Fibroblast of lung (primary cell): ENCODE measurements at regions not wholly inside any gene's neighbourhood (a gene's known extent, or its start where the extent isn't known, plus 50 kb on each side); places are given as distances from the start of the nearest gene placed in this dataset.

Experiments
- DNase-seq, 2 donors: peaks; one replicate each; pipeline versions ENCODE4 v3.0.0 to v3.0.0-alpha.2; 2010; ENCODE audit warnings: low read depth in 2 of 2
- H2AFZ ChIP-seq: 2 replicates; pipeline ENCODE4 v1.5.1; 2012; ENCODE audit warnings: low read length, control low read depth, inconsistent platforms
- H3K27ac ChIP-seq: 2 replicates; pipeline ENCODE4 v1.5.1; 2011; ENCODE audit warnings: low read length, control low read depth; ENCODE audit not compliant: insufficient read depth
- H3K27me3 ChIP-seq: 2 replicates; pipeline ENCODE4 v1.5.1; 2011; ENCODE audit warnings: mild to moderate bottlenecking, low read length; ENCODE audit not compliant: control insufficient read depth, insufficient read depth
- H3K36me3 ChIP-seq: 2 replicates; pipeline ENCODE4 v1.5.1; 2011; ENCODE audit warnings: low read length; ENCODE audit not compliant: control insufficient read depth, insufficient read depth
- H3K4me1 ChIP-seq: 2 replicates; pipeline ENCODE4 v1.5.1; 2011; ENCODE audit warnings: low read length; ENCODE audit not compliant: control insufficient read depth, insufficient read depth; ENCODE audit errors: extremely low read depth
- H3K4me2 ChIP-seq: 2 replicates; pipeline ENCODE4 v1.5.1; 2011; ENCODE audit warnings: low read length, control low read depth; ENCODE audit not compliant: insufficient read depth; ENCODE audit errors: extremely low read depth
- H3K4me3 ChIP-seq, 4 experiments: fragments of 200-600 bp in 1 of 4; sonication (generic) in 1 of 4; replicated peaks in 1 of 4; 2 replicates each; pipeline ENCODE4 v1.5.1; 2011 to 2016; ENCODE audit warnings: low read length in 4 of 4, low read depth in 3 of 4, mild to moderate bottlenecking in 3 of 4, control low read depth in 2 of 4, inconsistent platforms in 1 of 4, mixed read lengths in 1 of 4; ENCODE audit not compliant: insufficient read depth in 1 of 4; ENCODE audit errors: control extremely low read depth in 1 of 4
- H3K79me2 ChIP-seq: 2 replicates; pipeline ENCODE4 v1.5.1; 2012; ENCODE audit warnings: mild to moderate bottlenecking, low read length, inconsistent platforms; ENCODE audit not compliant: control insufficient read depth, insufficient read depth
- H3K9ac ChIP-seq: 2 replicates; pipeline ENCODE4 v1.5.1; 2011; ENCODE audit warnings: mild to moderate bottlenecking, low read length, control low read depth; ENCODE audit not compliant: insufficient read depth
- H3K9me3 ChIP-seq: 2 replicates; pipeline ENCODE4 v1.5.1; 2012; ENCODE audit warnings: low read depth, low read length; ENCODE audit not compliant: control insufficient read depth, insufficient read depth
- H4K20me1 ChIP-seq: 2 replicates; pipeline ENCODE4 v1.5.1; 2011; ENCODE audit warnings: low read length; ENCODE audit not compliant: control insufficient read depth, insufficient read depth; ENCODE audit errors: extremely low read depth
- CTCF ChIP-seq, 2 donors: IDR thresholded peaks in 1 of 2; conservative IDR thresholded peaks in 1 of 2; 1 replicate in 1 of 2; 2 replicates in 1 of 2; pipeline ENCODE4 v1.5.1; 2011 to 2012; ENCODE audit warnings: low read length in 2 of 2, control low read depth in 1 of 2, inconsistent platforms in 1 of 2, low read depth in 1 of 2, mild to moderate bottlenecking in 1 of 2
- EZH2 ChIP-seq: IDR thresholded peaks from 2 replicates; pipeline ENCODE4 v1.5.1; 2012; ENCODE audit warnings: low read length, control low read depth, mild to moderate bottlenecking; ENCODE audit errors: missing control alignments

- Histone ChIP-seq H3K36me3 (no peaks in the 10 kb centered on the region), H3K4me3 (no peak overlapping the region), H3K9me3 (no peaks in the 10 kb centered on the region), H4K20me1 (no peaks in the 10 kb centered on the region), H3K4me2 (no peak overlapping the region), H3K27me3 (no peaks in the 10 kb centered on the region), H3K27ac (no peak overlapping the region), H3K79me2 (no peaks in the 10 kb centered on the region), H3K9ac (no peak overlapping the region), H2AFZ (no peak overlapping the region), H3K4me1 (no peaks in the 10 kb centered on the region)
- TF ChIP-seq EZH2, result no peak
- peak; percentile 19 to 51 for TF ChIP-seq CTCF (conservative IDR thresholded peaks at IDR 0.05 in 1 of 2, IDR thresholded peaks at IDR 0.05 in 1 of 2; ENCODE audit: low read depth in 1 of 2, low read length in 2 of 2)
- no peak for DNase-seq
Measured at GRCh38 chrX:39152106-39152649, 350.9 kb downstream of the MID1IP1 start.

GRCh38 chrX:39156051-39156450, 354.8 kb downstream of the MID1IP1 start:
- no peak overlapping the region for H2AFZ ChIP-seq
- H3K9me3 ChIP-seq, result no peaks in the 10 kb centered on the region
- H3K27ac ChIP-seq, result no peak overlapping the region
- H3K79me2 ChIP-seq, result no peaks in the 10 kb centered on the region
- no peaks in the 10 kb centered on the region for H3K4me1 ChIP-seq
- no peak overlapping the region for H3K4me3 ChIP-seq
- no peaks in the 10 kb centered on the region for H3K27me3 ChIP-seq
- no peaks in the 10 kb centered on the region for H3K36me3 ChIP-seq
- no peak for DNase-seq
- H3K4me2 ChIP-seq, result no peak overlapping the region
- no peak overlapping the region for H3K9ac ChIP-seq
- TF ChIP-seq CTCF (conservative IDR thresholded peaks at IDR 0.05 in 1 of 2, IDR thresholded peaks at IDR 0.05 in 1 of 2; ENCODE audit: low read depth in 1 of 2, low read length in 2 of 2) (no peak), EZH2 (no peak)
- H4K20me1 ChIP-seq, result no peaks in the 10 kb centered on the region

GRCh38 chrX:39157006-39157405, 355.7 kb downstream of the MID1IP1 start:
- Histone ChIP-seq H4K20me1 (no peaks in the 10 kb centered on the region), H3K27ac (no peak overlapping the region), H3K4me3 (no peak overlapping the region), H3K79me2 (no peaks in the 10 kb centered on the region), H3K9me3 (no peaks in the 10 kb centered on the region), H2AFZ (no peak overlapping the region), H3K4me1 (no peaks in the 10 kb centered on the region), H3K27me3 (no peaks in the 10 kb centered on the region), H3K4me2 (no peak overlapping the region), H3K9ac (no peak overlapping the region), H3K36me3 (no peaks in the 10 kb centered on the region)
- TF ChIP-seq CTCF (conservative IDR thresholded peaks at IDR 0.05 in 1 of 2, IDR thresholded peaks at IDR 0.05 in 1 of 2; ENCODE audit: low read depth in 1 of 2, low read length in 2 of 2) (no peak), EZH2 (no peak)
- DNase-seq, result no peak
